ENCODE measurements at regions not wholly inside any gene's neighbourhood (a gene's known extent, or its start where the extent isn't known, plus 50 kb on each side); places are given as distances from the start of the nearest gene placed in this dataset.

DNA sequence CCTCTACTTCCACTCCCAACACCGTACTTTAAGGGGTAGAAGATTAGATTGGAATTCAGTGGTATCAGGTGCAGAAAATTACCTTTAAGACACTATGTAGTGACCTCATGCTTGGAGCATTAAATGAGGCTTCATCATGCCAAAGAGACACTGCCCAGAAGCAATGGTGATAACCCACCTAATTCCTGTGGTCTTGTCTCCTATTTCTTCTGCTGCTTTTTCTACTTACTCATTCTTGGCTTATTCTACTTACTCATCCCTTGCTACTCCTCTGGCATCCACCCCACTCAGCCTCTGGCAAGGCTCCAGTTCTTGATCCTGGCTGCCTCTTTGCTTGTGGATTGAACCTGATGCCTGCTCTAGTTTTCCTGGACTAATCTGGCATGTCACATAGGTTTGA is 62.3 kb upstream of the ADAMTS3 start:
- ChIA-PET POLR2A (no interaction called here), CTCF (no interaction called here)
- TF ChIP-seq FOXM1 (IDR thresholded peaks at IDR 0.05; ENCODE audit: borderline replicate concordance) (no peak), CTBP1 (IDR thresholded peaks at IDR 0.05; ENCODE audit: borderline replicate concordance) (no peak), HDGF (IDR thresholded peaks at IDR 0.05; ENCODE audit: borderline replicate concordance) (no peak), SUZ12 (IDR thresholded peaks at IDR 0.05) (no peak), SP1 (IDR thresholded peaks at IDR 0.05) (no peak), NFRKB (IDR thresholded peaks at IDR 0.05) (no peak), TARDBP (IDR thresholded peaks at IDR 0.05) (no peak), FOXK2 (IDR thresholded peaks at IDR 0.05) (no peak), BHLHE40 (IDR thresholded peaks at IDR 0.05; ENCODE audit: borderline replicate concordance) (no peak), LEF1 (IDR thresholded peaks at IDR 0.05; ENCODE audit: borderline replicate concordance) (no peak), ZNF384 (IDR thresholded peaks at IDR 0.05) (no peak), ELF4 (IDR thresholded peaks at IDR 0.05) (no peak), FOXA1 (IDR thresholded peaks at IDR 0.05) (no peak), ARNT (IDR thresholded peaks at IDR 0.05) (no peak)
- TF ChIP-seq, protein P1, sequence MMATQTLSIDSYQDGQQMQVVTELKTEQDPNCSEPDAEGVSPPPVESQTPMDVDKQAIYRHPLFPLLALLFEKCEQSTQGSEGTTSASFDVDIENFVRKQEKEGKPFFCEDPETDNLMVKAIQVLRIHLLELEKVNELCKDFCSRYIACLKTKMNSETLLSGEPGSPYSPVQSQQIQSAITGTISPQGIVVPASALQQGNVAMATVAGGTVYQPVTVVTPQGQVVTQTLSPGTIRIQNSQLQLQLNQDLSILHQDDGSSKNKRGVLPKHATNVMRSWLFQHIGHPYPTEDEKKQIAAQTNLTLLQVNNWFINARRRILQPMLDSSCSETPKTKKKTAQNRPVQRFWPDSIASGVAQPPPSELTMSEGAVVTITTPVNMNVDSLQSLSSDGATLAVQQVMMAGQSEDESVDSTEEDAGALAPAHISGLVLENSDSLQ (IDR thresholded peaks at IDR 0.05): no peak
- DNase-seq (ENCODE audit: extremely low spot score): no peak

DNA sequence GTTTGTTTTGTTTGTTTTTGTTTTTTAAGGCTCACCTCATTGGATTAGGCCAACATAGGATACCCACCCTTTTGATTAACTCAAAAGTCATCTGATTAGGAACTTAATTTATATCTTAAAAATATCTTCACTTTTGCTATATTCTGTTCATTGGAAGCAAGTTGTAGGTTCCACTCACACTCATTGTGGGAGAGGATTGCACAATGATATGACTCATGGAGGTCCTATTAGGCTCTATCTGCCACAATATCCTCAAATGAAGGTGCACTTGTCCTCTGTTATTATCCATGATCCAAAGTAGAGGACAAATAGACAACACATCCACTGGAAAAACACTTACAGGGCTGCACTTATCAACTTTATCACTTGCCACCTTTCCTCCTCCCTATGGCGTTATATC is 60.5 kb upstream of the ADAMTS3 start:
- ChIA-PET POLR2A (no interaction called here), CTCF (no interaction called here)
- TF ChIP-seq FOXM1 (IDR thresholded peaks at IDR 0.05; ENCODE audit: borderline replicate concordance): no peak
- no peak for TF ChIP-seq BHLHE40 (IDR thresholded peaks at IDR 0.05; ENCODE audit: borderline replicate concordance)
- no peak for DNase-seq (ENCODE audit: extremely low spot score)

DNA sequence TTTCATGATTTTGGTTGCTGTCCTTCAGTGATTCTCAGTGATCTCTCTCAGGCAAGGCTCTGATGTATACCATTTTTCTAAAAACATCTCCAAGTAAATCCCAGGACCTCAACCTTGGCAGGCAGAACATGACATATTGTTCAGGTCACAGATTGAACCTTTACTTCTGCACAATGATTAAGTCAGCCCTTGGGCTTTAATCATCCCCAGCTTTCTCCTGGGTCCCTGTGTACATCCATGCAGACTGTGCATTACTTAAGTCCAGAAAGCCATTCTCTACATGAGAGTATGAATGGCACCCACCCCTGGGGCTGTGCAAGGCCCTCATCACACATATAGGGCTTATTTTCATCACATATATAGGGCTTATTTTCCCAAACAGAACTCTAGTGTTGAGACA is 58.7 kb upstream of the ADAMTS3 start:
- ChIA-PET CTCF (no interaction called here), POLR2A (no interaction called here)
- DNase-seq (ENCODE audit: extremely low spot score): no peak
- TF ChIP-seq ARNT (IDR thresholded peaks at IDR 0.05) (no peak), BHLHE40 (IDR thresholded peaks at IDR 0.05; ENCODE audit: borderline replicate concordance) (no peak), FOXK2 (IDR thresholded peaks at IDR 0.05) (no peak), SUZ12 (IDR thresholded peaks at IDR 0.05) (no peak), ELF4 (IDR thresholded peaks at IDR 0.05) (no peak), SP1 (IDR thresholded peaks at IDR 0.05) (no peak)
